Caco-2 (cell line): ENCODE measurements at regions not wholly inside any gene's neighbourhood (a gene's known extent, or its start where the extent isn't known, plus 50 kb on each side); places are given as distances from the start of the nearest gene placed in this dataset.

ENCODE experiments used
- BruUV-seq: library from RNA; stranded (reverse); fragments of 400-500 nt; replicated peaks from 2 replicates; lab custom pipeline; 2021; lab: Mats Ljungman, UMichigan
- CTCF ChIA-PET: fragments of 300-600 bp; sonication (Branson Sonifier 250); formaldehyde crosslinking; loops from one replicate; lab custom pipeline; 2022; ENCODE audit warnings: antibody characterized with exemption; lab: Charles Lee
- POLR2A ChIA-PET: fragments of 300-600 bp; sonication (Branson Sonifier 250); formaldehyde crosslinking; loops from one replicate; lab custom pipeline; 2022; ENCODE audit warnings: antibody characterized with exemption; lab: Charles Lee
- DNase-seq, 2 experiments: peaks; one replicate each; pipeline versions ENCODE4 v3.0.0 to v3.0.0-alpha.2; 2020 to 2022
- H3K27me3 ChIP-seq: replicated peaks from 2 replicates; pipeline ENCODE4 v1.6.0; 2011; ENCODE audit warnings: low read length; ENCODE audit not compliant: control insufficient read depth, insufficient read depth
- H3K36me3 ChIP-seq: 2 replicates; pipeline ENCODE4 v1.5.1; 2011; ENCODE audit warnings: low read length; ENCODE audit not compliant: control insufficient read depth, insufficient read depth
- H3K4me1 ChIP-seq: fragments of 250-450 bp; sonication (Bioruptor Pico); 2 replicates; pipeline ENCODE4 v1.5.1; 2020; ENCODE audit warnings: mild to moderate bottlenecking
- H3K4me3 ChIP-seq: 2 replicates; pipeline ENCODE4 v1.5.1; 2011; ENCODE audit warnings: low read depth, mild to moderate bottlenecking, control low read depth, low read length
- H3K9me3 ChIP-seq: fragments of 250-450 bp; sonication (Bioruptor Pico); 2 replicates; pipeline ENCODE4 v1.5.1; 2020; ENCODE audit warnings: mild to moderate bottlenecking, moderate library complexity
- H3K27ac Mint-ChIP-seq: one replicate; pipeline ENCODE4 v1.8.0; 2022; ENCODE audit warnings: mixed read lengths; ENCODE audit not compliant: unreplicated experiment
- H3K27me3 Mint-ChIP-seq: one replicate; pipeline ENCODE4 v1.8.0; 2022; ENCODE audit warnings: mixed read lengths; ENCODE audit not compliant: insufficient read depth, unreplicated experiment
- H3K36me3 Mint-ChIP-seq: one replicate; pipeline ENCODE4 v1.8.0; 2022; ENCODE audit warnings: mild to moderate bottlenecking, mixed read lengths; ENCODE audit not compliant: insufficient read depth, unreplicated experiment
- H3K4me1 Mint-ChIP-seq: one replicate; pipeline ENCODE4 v1.8.0; 2022; ENCODE audit warnings: low read depth, mixed read lengths; ENCODE audit not compliant: unreplicated experiment
- H3K4me3 Mint-ChIP-seq: one replicate; pipeline ENCODE4 v1.8.0; 2022; ENCODE audit warnings: mild to moderate bottlenecking, moderate library complexity, mixed read lengths; ENCODE audit not compliant: unreplicated experiment
- H3K9me3 Mint-ChIP-seq: one replicate; pipeline ENCODE4 v1.8.0; 2022; ENCODE audit warnings: mixed read lengths; ENCODE audit not compliant: unreplicated experiment
- CTCF ChIP-seq, 2 experiments: fragments of 200-600 bp in 1 of 2; IDR thresholded peaks; 1 replicate in 1 of 2; 2 replicates in 1 of 2; pipeline versions ENCODE4 v1.5.1 to v1.8.0; 2011 to 2022; ENCODE audit warnings: antibody characterized with exemption in 1 of 2, control low read depth in 1 of 2, inconsistent platforms in 1 of 2, low read depth in 1 of 2, low read length in 1 of 2, mild to moderate bottlenecking in 1 of 2, moderate library complexity in 1 of 2; ENCODE audit not compliant: insufficient read depth in 1 of 2, severe bottlenecking in 1 of 2, unreplicated experiment in 1 of 2
- intact Hi-C: fragments of 100-400 bp; cut with micrococcal nuclease; formaldehyde crosslinking; loops from one replicate; pipeline ENCODE4 v1.10.0; 2022; ENCODE audit not compliant: unreplicated experiment

- no peak for DNase-seq
- no peaks in the 10 kb centered on the region for H3K9me3 Mint-ChIP-seq
- H3K4me1 ChIP-seq = peaks cover 12% of the 10 kb centered on the region; the same call in 1 of the 2 replicates
- POLR2A ChIA-PET = no interaction called here
- no TSS peak for BruUV-seq
- no peaks in the 10 kb centered on the region for H3K27me3 Mint-ChIP-seq
- no peaks in the 10 kb centered on the region for H3K9me3 ChIP-seq
- intact Hi-C loops = no loop called here
- no peaks in the 10 kb centered on the region for H3K36me3 ChIP-seq
- no peak for TF ChIP-seq CTCF (IDR thresholded peaks at IDR 0.05; ENCODE audit: insufficient read depth in 1 of 2, low read depth in 1 of 2, low read length in 1 of 2, severe bottlenecking in 1 of 2, unreplicated experiment in 1 of 2)
- H3K4me3 Mint-ChIP-seq = no peak overlapping the region
- no peak overlapping the region for H3K4me3 ChIP-seq
- H3K27me3 ChIP-seq = no peaks in the 10 kb centered on the region
- CTCF ChIA-PET = no interaction called here
- peaks cover 3% of the 10 kb centered on the region for H3K4me1 Mint-ChIP-seq
- no peaks in the 10 kb centered on the region for H3K36me3 Mint-ChIP-seq
- H3K27ac Mint-ChIP-seq = no peak overlapping the region
Measured at GRCh38 chr14:34177466-34177865, 226.6 kb upstream of the EGLN3 start.

GRCh38 chr14:34175574-34175973 is 224.7 kb upstream of the EGLN3 start:
- no peak for DNase-seq

GRCh38 chr14:34174973-34175372 is 224.1 kb upstream of the EGLN3 start:
- intact Hi-C loops = no loop called here
- ChIA-PET CTCF (no interaction called here), POLR2A (no interaction called here)
- H3K36me3 Mint-ChIP-seq = no peaks in the 10 kb centered on the region
- no peak overlapping the region for H3K27ac Mint-ChIP-seq
- peaks cover 8% of the 10 kb centered on the region for H3K4me1 Mint-ChIP-seq
- TF ChIP-seq CTCF (IDR thresholded peaks at IDR 0.05; ENCODE audit: insufficient read depth in 1 of 2, low read depth in 1 of 2, low read length in 1 of 2, severe bottlenecking in 1 of 2, unreplicated experiment in 1 of 2) = no peak
- Histone ChIP-seq H3K36me3 (no peaks in the 10 kb centered on the region), H3K9me3 (no peaks in the 10 kb centered on the region), H3K27me3 (no peaks in the 10 kb centered on the region), H3K4me3 (no peak overlapping the region), H3K4me1 (peaks cover 8% of the 10 kb centered on the region; the same call in 1 of the 2 replicates)
- no peak for DNase-seq
- H3K9me3 Mint-ChIP-seq = no peaks in the 10 kb centered on the region
- H3K4me3 Mint-ChIP-seq = no peak overlapping the region
- BruUV-seq = no TSS peak
- no peaks in the 10 kb centered on the region for H3K27me3 Mint-ChIP-seq

More at GRCh38 chr14:34175574-34175973, 224.7 kb upstream of the EGLN3 start:
- Histone ChIP-seq H3K4me3 (no peak overlapping the region), H3K4me1 (peaks cover 12% of the 10 kb centered on the region; the same call in 1 of the 2 replicates), H3K9me3 (no peaks in the 10 kb centered on the region), H3K27me3 (no peaks in the 10 kb centered on the region), H3K36me3 (no peaks in the 10 kb centered on the region)
- peaks cover 8% of the 10 kb centered on the region for H3K4me1 Mint-ChIP-seq
- POLR2A ChIA-PET = no interaction called here
- no peak overlapping the region for H3K4me3 Mint-ChIP-seq
- intact Hi-C loops = no loop called here
- no peak overlapping the region for H3K27ac Mint-ChIP-seq
- no peaks in the 10 kb centered on the region for H3K27me3 Mint-ChIP-seq
- CTCF ChIA-PET = no interaction called here
- H3K9me3 Mint-ChIP-seq = no peaks in the 10 kb centered on the region
- no peak for TF ChIP-seq CTCF (IDR thresholded peaks at IDR 0.05; ENCODE audit: insufficient read depth in 1 of 2, low read depth in 1 of 2, low read length in 1 of 2, severe bottlenecking in 1 of 2, unreplicated experiment in 1 of 2)
- no TSS peak for BruUV-seq
- no peaks in the 10 kb centered on the region for H3K36me3 Mint-ChIP-seq
